Transverse colon (tissue), 4 donors: ENCODE measurements at regions not wholly inside any gene's neighbourhood (a gene's known extent, or its start where the extent isn't known, plus 50 kb on each side); places are given as distances from the start of the nearest gene placed in this dataset.

ENCODE experiments used
- CTCF ChIP-seq, 5 experiments: fragments of 200-600 bp in 3 of 5; fragments of 450-650 bp in 2 of 5; sonication (generic) in 3 of 5; IDR thresholded peaks; 1 replicate in 2 of 5; 2 replicates in 3 of 5; pipeline ENCODE4 v1.5.1; 2016 to 2017; ENCODE audit warnings: antibody characterized with exemption in 5 of 5, inconsistent platforms in 3 of 5, mild to moderate bottlenecking in 2 of 5, moderate library complexity in 1 of 5
- EP300 ChIP-seq: sonication (generic); formaldehyde crosslinking; IDR thresholded peaks from one replicate; pipeline ENCODE4 v1.6.1; 2017; ENCODE audit warnings: antibody characterized with exemption, low read depth
- POLR2A ChIP-seq: fragments of 450-650 bp; IDR thresholded peaks from one replicate; pipeline ENCODE4 v1.6.1; 2016; ENCODE audit warnings: antibody characterized with exemption, mild to moderate bottlenecking, moderate library complexity
- POLR2AphosphoS5 ChIP-seq, 3 donors: sonication (generic); formaldehyde crosslinking; IDR thresholded peaks; one replicate each; pipeline ENCODE4 v1.6.1; 2016; ENCODE audit warnings: antibody characterized with exemption in 3 of 3

GRCh38 chr2:33848486-33848885 is 249.4 kb upstream of the FAM98A start:
- TF ChIP-seq CTCF (IDR thresholded peaks at IDR 0.05) (no peak), POLR2AphosphoS5 (IDR thresholded peaks at IDR 0.05) (no peak), EP300 (no peak), POLR2A (no peak)
